ENCODE measurements at regions not wholly inside any gene's neighbourhood (a gene's known extent, or its start where the extent isn't known, plus 50 kb on each side); places are given as distances from the start of the nearest gene placed in this dataset.
"Not testable (repeated sequence)": the region's sequence is repeated elsewhere in the genome, so short reads cannot be mapped to it uniquely, and the experiment has no call there.

GRCh38 chr13:19345158-19345557, 163.5 kb upstream of the TUBA3C start:
- no peaks in the 10 kb centered on the region for H3K79me2 ChIP-seq (ENCODE audit: insufficient read depth, low read length)
- ATAC-seq: peak; percentile 37
- no peak overlapping the region for H3K27ac ChIP-seq (ENCODE audit: extremely low read length, insufficient read depth, low read length)
- H3K9ac ChIP-seq (ENCODE audit: insufficient read depth, low read depth, low read length): no peak overlapping the region
- no peaks in the 10 kb centered on the region for H3K4me1 ChIP-seq (ENCODE audit: insufficient read depth, low read length)
- H3K9me3 ChIP-seq (ENCODE audit: low read length): no peaks in the 10 kb centered on the region
- H3K4me3 ChIP-seq (replicated peaks in 1 of 3; ENCODE audit: insufficient read depth in 1 of 3, low read depth in 2 of 3, low read length in 3 of 3): no peak overlapping the region
- no peaks in the 10 kb centered on the region for H3K36me3 ChIP-seq (replicated peaks in 1 of 2; ENCODE audit: control insufficient read depth in 1 of 2, insufficient read depth in 2 of 2, low read length in 2 of 2)
- BruUV-seq (replicated peaks): no TSS peak
- intact Hi-C loops (cut with micrococcal nuclease; ENCODE audit: unreplicated experiment): no loop called here
- no peak for TF ChIP-seq DNMT1 (CRISPR knock-in tag; IDR thresholded peaks at IDR 0.05)
- H2AFZ ChIP-seq (ENCODE audit: low read length): no peak overlapping the region
- in situ Hi-C loops (cut with HindIII; ENCODE audit: extremely low pct_ligation_motif_present, low pct_unique_long_range_greater_than_20kb): no loop called here
- ChIA-PET POLR2A (no interaction called here), CTCF (ENCODE audit: low intra/inter-chr PET ratio, low total read pairs) (no interaction called here)
- peaks cover 1 to 5% of the 10 kb centered on the region in 2 experiments; a peak in 2 of 5 replicates for H3K27me3 ChIP-seq (ENCODE audit: control insufficient read depth in 1 of 2, insufficient read depth in 2 of 2, low read length in 2 of 2)
- H4K20me1 ChIP-seq (ENCODE audit: insufficient read depth, low read length): no peaks in the 10 kb centered on the region
- FAIRE-seq: no peak
- H3K4me2 ChIP-seq (ENCODE audit: low read depth, low read length): peak overlapping the region; percentile 45; the same call in 1 of the 2 replicates
- 43% methylated on average over 8 of the region's 10 CpGs for whole genome bisulfite sequencing (ENCODE audit: low lambda C conversion rate)
- no peak for DNase-seq (ENCODE audit: low spot score)

- POLR2A ChIA-PET; intact Hi-C loops (cut with micrococcal nuclease; ENCODE audit: unreplicated experiment); H3K4me1 ChIP-seq (ENCODE audit: insufficient read depth, low read length); BruUV-seq (replicated peaks); H3K79me2 ChIP-seq (ENCODE audit: insufficient read depth, low read length); in situ Hi-C loops (cut with HindIII; ENCODE audit: extremely low pct_ligation_motif_present, low pct_unique_long_range_greater_than_20kb); H3K36me3 ChIP-seq (replicated peaks in 1 of 2; ENCODE audit: control insufficient read depth in 1 of 2, insufficient read depth in 2 of 2, low read length in 2 of 2); H3K27ac ChIP-seq (ENCODE audit: extremely low read length, insufficient read depth, low read length); H3K9ac ChIP-seq (ENCODE audit: insufficient read depth, low read depth, low read length); DNase-seq (ENCODE audit: low spot score); CTCF ChIA-PET (ENCODE audit: low intra/inter-chr PET ratio, low total read pairs); H3K27me3 ChIP-seq (ENCODE audit: control insufficient read depth in 1 of 2, insufficient read depth in 2 of 2, low read length in 2 of 2); H4K20me1 ChIP-seq (ENCODE audit: insufficient read depth, low read length); H3K9me3 ChIP-seq (ENCODE audit: low read length); H2AFZ ChIP-seq (ENCODE audit: low read length); FAIRE-seq: not testable (repeated sequence)
- WGBS (ENCODE audit: low lambda C conversion rate): 39% methylated on average over 12 of the region's 50 CpGs
- ATAC-seq: peak; percentile 61
- Histone ChIP-seq H3K4me2 (ENCODE audit: low read depth, low read length) (peak overlapping the region; percentile 45), H3K4me3 (replicated peaks in 1 of 3; ENCODE audit: insufficient read depth in 1 of 3, low read depth in 2 of 3, low read length in 3 of 3) (peak overlapping the region in 1 of 3 experiments; percentile 40; a peak in 2 of 6 replicates)
Measured at GRCh38 chr13:19344585-19345120, 163.0 kb upstream of the TUBA3C start.

- H4K20me1 ChIP-seq (ENCODE audit: insufficient read depth, low read length): no peaks in the 10 kb centered on the region
- CTCF ChIA-PET (ENCODE audit: low intra/inter-chr PET ratio, low total read pairs): no interaction called here
- H3K79me2 ChIP-seq (ENCODE audit: insufficient read depth, low read length): no peaks in the 10 kb centered on the region
- no peaks in the 10 kb centered on the region for H3K36me3 ChIP-seq (replicated peaks in 1 of 2; ENCODE audit: control insufficient read depth in 1 of 2, insufficient read depth in 2 of 2, low read length in 2 of 2)
- DNase-seq (ENCODE audit: low spot score): no peak
- no peaks in the 10 kb centered on the region for H3K27me3 ChIP-seq (ENCODE audit: control insufficient read depth in 1 of 2, insufficient read depth in 2 of 2, low read length in 2 of 2)
- WGBS (ENCODE audit: low lambda C conversion rate): 2% methylated on average over 3 of the region's 3 CpGs
- no peak overlapping the region for H3K9ac ChIP-seq (ENCODE audit: insufficient read depth, low read depth, low read length)
- H3K4me2 ChIP-seq (ENCODE audit: low read depth, low read length): no peak overlapping the region
- no peaks in the 10 kb centered on the region for H3K4me1 ChIP-seq (ENCODE audit: insufficient read depth, low read length)
- in situ Hi-C loops (cut with HindIII; ENCODE audit: extremely low pct_ligation_motif_present, low pct_unique_long_range_greater_than_20kb) (no loop called here), intact Hi-C loops (cut with micrococcal nuclease; ENCODE audit: unreplicated experiment) (no loop called here)
- FAIRE-seq: no peak
- no peaks in the 10 kb centered on the region for H3K9me3 ChIP-seq (ENCODE audit: low read length)
- ATAC-seq: no peak
- no peak overlapping the region for H3K27ac ChIP-seq (ENCODE audit: extremely low read length, insufficient read depth, low read length)
- BruUV-seq (replicated peaks): no TSS peak
- H2AFZ ChIP-seq (ENCODE audit: low read length): no peak overlapping the region
- H3K4me3 ChIP-seq (replicated peaks in 1 of 3; ENCODE audit: insufficient read depth in 1 of 3, low read depth in 2 of 3, low read length in 3 of 3): no peak overlapping the region
- POLR2A ChIA-PET: no interaction called here
- TF ChIP-seq ZSCAN9 (CRISPR knock-in tag; IDR thresholded peaks at IDR 0.05; ENCODE audit: borderline replicate concordance) (no peak), MAFK (conservative IDR thresholded peaks at IDR 0.05 in 1 of 2, IDR thresholded peaks at IDR 0.05 in 1 of 2; ENCODE audit: low read length in 2 of 2) (peak in 1 of 2 experiments; percentile 87; a peak in 3 of 4 replicates), PRDM10 (CRISPR knock-in tag; IDR thresholded peaks at IDR 0.05; ENCODE audit: low read depth) (no peak)
Measured at GRCh38 chr13:19332378-19332777, 150.8 kb upstream of the TUBA3C start.
